Liver (tissue), 8 donors: ENCODE measurements at regions not wholly inside any gene's neighbourhood (a gene's known extent, or its start where the extent isn't known, plus 50 kb on each side); places are given as distances from the start of the nearest gene placed in this dataset.
A peak's percentile ranks its signal among the peaks of the same experiment; 100 is the strongest.

ENCODE experiments used
- DNase-seq: peaks from one replicate; pipeline ENCODE4 v3.0.0-alpha.2; 2017; ENCODE audit warnings: low spot score
- H3K27ac ChIP-seq, 2 donors: one replicate each; pipeline ENCODE4 v1.7.0; 2013; ENCODE audit warnings: inconsistent platforms in 2 of 2, low read length in 2 of 2, control low read depth in 1 of 2, low read depth in 1 of 2, mild to moderate bottlenecking in 1 of 2
- H3K27me3 ChIP-seq, 4 donors: one replicate each; pipeline versions ENCODE4 v1.6.1 to v1.7.0; 2013; ENCODE audit warnings: low read length in 3 of 4, inconsistent platforms in 1 of 4, mild to moderate bottlenecking in 1 of 4, moderate library complexity in 1 of 4; ENCODE audit not compliant: control insufficient read depth in 4 of 4, insufficient read depth in 4 of 4
- H3K36me3 ChIP-seq, 4 donors: one replicate each; pipeline versions ENCODE4 v1.6.1 to v1.7.0; 2013; ENCODE audit warnings: low read length in 3 of 4, mild to moderate bottlenecking in 3 of 4, low read depth in 1 of 4, moderate library complexity in 1 of 4; ENCODE audit not compliant: control insufficient read depth in 4 of 4, insufficient read depth in 3 of 4
- H3K4me1 ChIP-seq, 4 donors: one replicate each; pipeline versions ENCODE4 v1.6.1 to v1.7.0; 2013; ENCODE audit warnings: low read length in 3 of 4, mild to moderate bottlenecking in 3 of 4, moderate library complexity in 1 of 4; ENCODE audit not compliant: control insufficient read depth in 4 of 4, insufficient read depth in 4 of 4
- H3K4me3 ChIP-seq, 3 donors: one replicate each; pipeline versions ENCODE4 v1.6.1 to v1.7.0; 2013; ENCODE audit warnings: low read length in 3 of 3, control low read depth in 1 of 3, low read depth in 1 of 3, mild to moderate bottlenecking in 1 of 3
- H3K9ac ChIP-seq, 2 donors: one replicate each; pipeline ENCODE4 v1.7.0; 2013; ENCODE audit warnings: low read length in 2 of 2, mild to moderate bottlenecking in 2 of 2, moderate library complexity in 2 of 2, control low read depth in 1 of 2, low read depth in 1 of 2
- H3K9me3 ChIP-seq, 4 donors: one replicate each; pipeline versions ENCODE4 v1.6.1 to v1.7.0; 2013; ENCODE audit warnings: low read length in 3 of 4; ENCODE audit not compliant: control insufficient read depth in 4 of 4
- ATF3 ChIP-seq: IDR thresholded peaks from 2 replicates; pipeline ENCODE4 v1.6.1; 2016; ENCODE audit warnings: antibody characterized with exemption
- CTCF ChIP-seq: fragments of 150-350 bp; IDR thresholded peaks from 2 replicates; pipeline ENCODE4 v1.5.1; 2017; ENCODE audit warnings: improper control_type of control experiment, low read depth, low read length; ENCODE audit not compliant: missing input control
- EGR1 ChIP-seq, 2 donors: IDR thresholded peaks; 2 replicates each; pipeline ENCODE4 v1.6.1; 2016 to 2018; ENCODE audit warnings: antibody characterized with exemption in 2 of 2, low read depth in 2 of 2
- FOXA1 ChIP-seq: IDR thresholded peaks from 2 replicates; pipeline ENCODE4 v1.6.1; 2016; ENCODE audit warnings: antibody characterized with exemption
- FOXA2 ChIP-seq: IDR thresholded peaks from 2 replicates; pipeline ENCODE4 v1.6.1; 2016; ENCODE audit warnings: antibody characterized with exemption
- HNF4A ChIP-seq, 2 donors: conservative IDR thresholded peaks; 2 replicates each; pipeline ENCODE4 v1.6.1; 2016; ENCODE audit warnings: antibody characterized with exemption in 2 of 2, mild to moderate bottlenecking in 2 of 2
- HNF4G ChIP-seq: IDR thresholded peaks from 2 replicates; pipeline ENCODE4 v1.6.1; 2016; ENCODE audit warnings: antibody characterized with exemption
- JUND ChIP-seq, 2 donors: IDR thresholded peaks; 2 replicates each; pipeline ENCODE4 v1.6.1; 2016; ENCODE audit warnings: antibody characterized with exemption in 2 of 2
- MAX ChIP-seq: IDR thresholded peaks from 2 replicates; pipeline ENCODE4 v1.6.1; 2016; ENCODE audit warnings: antibody characterized with exemption
- NR2F2 ChIP-seq: IDR thresholded peaks from 2 replicates; pipeline ENCODE4 v1.6.1; 2016; ENCODE audit warnings: antibody characterized with exemption
- REST ChIP-seq: IDR thresholded peaks from 2 replicates; pipeline ENCODE4 v1.6.1; 2016; ENCODE audit warnings: antibody characterized with exemption, mild to moderate bottlenecking
- RXRA ChIP-seq, 2 donors: IDR thresholded peaks; 2 replicates each; pipeline ENCODE4 v1.6.1; 2017 to 2018; ENCODE audit warnings: antibody characterized with exemption in 2 of 2, mild to moderate bottlenecking in 1 of 2
- SP1 ChIP-seq: IDR thresholded peaks from 2 replicates; pipeline ENCODE4 v1.6.1; 2018; ENCODE audit warnings: antibody characterized with exemption, mild to moderate bottlenecking
- TAF1 ChIP-seq: conservative IDR thresholded peaks from 2 replicates; pipeline ENCODE4 v1.6.1; 2016; ENCODE audit warnings: antibody characterized with exemption, mild to moderate bottlenecking
- YY1 ChIP-seq: IDR thresholded peaks from 2 replicates; pipeline ENCODE4 v1.6.1; 2016; ENCODE audit warnings: antibody characterized with exemption, mild to moderate bottlenecking
- ZBTB33 ChIP-seq: IDR thresholded peaks from 2 replicates; pipeline ENCODE4 v1.6.1; 2016; ENCODE audit warnings: antibody characterized with exemption
- WGBS: extraction: QIAGEN DNeasy Blood & Tissue Kit; methylation state at CpG from one replicate; pipeline ENCODE4 v1.1.7; 2013; 5-methylcytosine and 5-hydroxymethylcytosine counted together
- donor health status: healthy.
- donor health status: healthy.
- donor health status: healthy.
- donor health status: healthy.
- donor health status: healthy.

- Histone ChIP-seq H3K4me1 (no peaks in the 10 kb centered on the region), H3K9ac (no peak overlapping the region), H3K4me3 (no peak overlapping the region), H3K36me3 (no peaks in the 10 kb centered on the region), H3K27ac (peak overlapping the region in 1 of 2 donors; percentile 32), H3K9me3 (no peaks in the 10 kb centered on the region), H3K27me3 (no peaks in the 10 kb centered on the region)
- DNase-seq = no peak
- TF ChIP-seq YY1 = no peak
- no peak for TF ChIP-seq NR2F2
- TF ChIP-seq ATF3 = no peak
- no peak for TF ChIP-seq FOXA1
- no peak for TF ChIP-seq HNF4G
- TF ChIP-seq JUND (IDR thresholded peaks at IDR 0.05) = no peak
- no peak for TF ChIP-seq EGR1 (IDR thresholded peaks at IDR 0.05; ENCODE audit: low read depth in 2 of 2)
- TF ChIP-seq SP1 = no peak
- no peak for TF ChIP-seq TAF1
- TF ChIP-seq HNF4A (conservative IDR thresholded peaks at IDR 0.05) = no peak
- TF ChIP-seq FOXA2 = no peak
- WGBS = 96% methylated on average over 4 of the region's 4 CpGs
Measured at GRCh38 chr11:45027312-45027711, 76.6 kb upstream of the TP53I11 start.

- Histone ChIP-seq H3K27me3 (no peaks in the 10 kb centered on the region), H3K4me1 (no peaks in the 10 kb centered on the region), H3K36me3 (no peaks in the 10 kb centered on the region), H3K27ac (no peak overlapping the region), H3K4me3 (no peak overlapping the region), H3K9me3 (no peaks in the 10 kb centered on the region), H3K9ac (no peak overlapping the region)
- no peak for DNase-seq
- no peak for TF ChIP-seq HNF4G
- no peak for TF ChIP-seq ZBTB33
- TF ChIP-seq YY1 = no peak
- TF ChIP-seq MAX = no peak
- no peak for TF ChIP-seq NR2F2
- TF ChIP-seq EGR1 (IDR thresholded peaks at IDR 0.05; ENCODE audit: low read depth in 2 of 2) = no peak
- TF ChIP-seq TAF1 = no peak
- TF ChIP-seq REST = no peak
- no peak for TF ChIP-seq FOXA1
- no peak for TF ChIP-seq JUND (IDR thresholded peaks at IDR 0.05)
- no peak for TF ChIP-seq SP1
- no peak for TF ChIP-seq CTCF
- TF ChIP-seq RXRA (IDR thresholded peaks at IDR 0.05) = no peak
- no peak for TF ChIP-seq HNF4A (conservative IDR thresholded peaks at IDR 0.05)
- 84% methylated on average over 13 of the region's 13 CpGs for WGBS
Measured at GRCh38 chr11:45028911-45029682, 78.4 kb upstream of the TP53I11 start.
